ENCODE measurements at regions not wholly inside any gene's neighbourhood (a gene's known extent, or its start where the extent isn't known, plus 50 kb on each side); places are given as distances from the start of the nearest gene placed in this dataset.
A peak's percentile ranks its signal among the peaks of the same experiment; 100 is the strongest.

GRCh38 chr5:85148701-85149100 is 764.0 kb upstream of the EDIL3 start:
- Histone ChIP-seq H3K27me3 (ENCODE audit: control insufficient read depth, insufficient read depth, low read length) (no peaks in the 10 kb centered on the region), H3K9me3 (ENCODE audit: control insufficient read depth, insufficient read depth, low read length) (no peaks in the 10 kb centered on the region), H3K27ac (ENCODE audit: low read depth, low read length) (no peak overlapping the region), H3K4me3 (ENCODE audit: low read depth, low read length) (no peak overlapping the region), H3K36me3 (ENCODE audit: control insufficient read depth, insufficient read depth, low read length) (no peaks in the 10 kb centered on the region), H3K4me1 (ENCODE audit: control insufficient read depth, insufficient read depth, low read length) (no peaks in the 10 kb centered on the region)
- WGBS (ENCODE audit: insufficient coverage): no CpG with 5 or more reads among the region's 2 CpGs
- no peak for DNase-seq (ENCODE audit: low read depth in 4 of 6, low spot score in 6 of 6)

DNA sequence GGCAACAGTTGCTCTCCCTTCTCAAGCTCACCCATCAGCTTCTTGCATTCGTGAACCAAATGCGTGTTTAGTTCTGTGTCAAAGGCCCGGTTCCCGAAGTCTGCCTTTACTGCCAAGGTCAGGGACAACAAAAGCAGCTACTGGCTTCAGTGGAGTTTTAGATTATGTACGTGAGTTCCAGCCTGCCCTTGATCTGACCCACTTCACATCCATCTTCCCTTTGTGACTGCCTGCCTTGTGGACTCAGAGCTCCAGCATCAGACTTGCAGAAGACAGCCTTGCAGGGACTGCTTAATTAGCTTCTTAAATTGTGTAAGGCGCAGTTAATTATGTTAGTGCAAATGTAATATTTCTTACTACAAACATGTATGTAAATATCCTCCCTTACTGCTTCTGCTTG is 774.7 kb upstream of the EDIL3 start:
- Histone ChIP-seq H3K27me3 (ENCODE audit: control insufficient read depth, insufficient read depth, low read length) (no peaks in the 10 kb centered on the region), H3K27ac (ENCODE audit: low read depth, low read length) (no peak overlapping the region), H3K4me1 (ENCODE audit: control insufficient read depth, insufficient read depth, low read length) (no peaks in the 10 kb centered on the region), H3K9me3 (ENCODE audit: control insufficient read depth, insufficient read depth, low read length) (peaks cover under 1% of the 10 kb centered on the region), H3K4me3 (ENCODE audit: low read depth, low read length) (no peak overlapping the region), H3K36me3 (ENCODE audit: control insufficient read depth, insufficient read depth, low read length) (no peaks in the 10 kb centered on the region)
- DNase-seq (ENCODE audit: low read depth in 4 of 6, low spot score in 6 of 6): peak in 1 of 6 donors; percentile 44
- WGBS (ENCODE audit: insufficient coverage): 20% methylated on average over 1 of the region's 6 CpGs

GRCh38 chr5:85168474-85168873 is 783.8 kb upstream of the EDIL3 start:
- Histone ChIP-seq H3K27me3 (ENCODE audit: control insufficient read depth, insufficient read depth, low read length) (no peaks in the 10 kb centered on the region), H3K4me1 (ENCODE audit: control insufficient read depth, insufficient read depth, low read length) (no peaks in the 10 kb centered on the region), H3K9me3 (ENCODE audit: control insufficient read depth, insufficient read depth, low read length) (peaks cover 2% of the 10 kb centered on the region), H3K36me3 (ENCODE audit: control insufficient read depth, insufficient read depth, low read length) (no peaks in the 10 kb centered on the region), H3K4me3 (ENCODE audit: low read depth, low read length) (no peak overlapping the region), H3K27ac (ENCODE audit: low read depth, low read length) (no peak overlapping the region)
- WGBS (ENCODE audit: insufficient coverage): 100% methylated on average over 1 of the region's 1 CpG
- no peak for DNase-seq (ENCODE audit: low read depth in 4 of 6, low spot score in 6 of 6)

- H3K27me3 ChIP-seq (ENCODE audit: control insufficient read depth, insufficient read depth, low read length): no peaks in the 10 kb centered on the region
- H3K27ac ChIP-seq (ENCODE audit: low read depth, low read length): no peak overlapping the region
- peak in 1 of 6 donors; percentile 6 for DNase-seq (ENCODE audit: low read depth in 4 of 6, low spot score in 6 of 6)
- no peaks in the 10 kb centered on the region for H3K36me3 ChIP-seq (ENCODE audit: control insufficient read depth, insufficient read depth, low read length)
- 88% methylated on average over 1 of the region's 4 CpGs for WGBS (ENCODE audit: insufficient coverage)
- no peaks in the 10 kb centered on the region for H3K4me1 ChIP-seq (ENCODE audit: control insufficient read depth, insufficient read depth, low read length)
- no peak overlapping the region for H3K4me3 ChIP-seq (ENCODE audit: low read depth, low read length)
- no peaks in the 10 kb centered on the region for H3K9me3 ChIP-seq (ENCODE audit: control insufficient read depth, insufficient read depth, low read length)
Observed at GRCh38 chr5:85170183-85170582, 785.5 kb upstream of the EDIL3 start.

DNA sequence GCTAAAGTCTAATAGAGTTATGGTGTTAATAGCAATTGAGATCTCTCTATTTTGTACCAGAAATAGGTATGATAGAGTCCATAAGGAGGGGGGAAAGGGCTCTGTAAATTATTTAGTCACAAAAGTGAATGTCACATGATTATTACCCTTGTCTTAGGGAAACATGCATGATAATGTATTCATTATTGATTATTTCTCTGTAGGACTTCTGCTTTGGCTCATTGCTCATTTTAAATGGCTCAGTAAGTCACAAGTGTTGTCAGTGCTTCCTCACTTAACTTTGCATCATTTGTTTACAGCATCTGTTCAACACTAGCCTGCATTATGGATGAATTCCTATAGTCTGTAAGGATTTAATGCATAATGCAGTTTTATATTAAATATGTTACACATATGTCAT is 788.8 kb upstream of the EDIL3 start:
- DNase-seq (ENCODE audit: low read depth in 4 of 6, low spot score in 6 of 6): peak in 1 of 6 donors; percentile 51
- no peak overlapping the region for H3K4me3 ChIP-seq (ENCODE audit: low read depth, low read length)

GRCh38 chr5:85182344-85182743 is 797.7 kb upstream of the EDIL3 start:
- H3K36me3 ChIP-seq (ENCODE audit: control insufficient read depth, insufficient read depth, low read length): no peaks in the 10 kb centered on the region
- 92% methylated on average over 10 of the region's 12 CpGs for WGBS (ENCODE audit: insufficient coverage)
- no peak for DNase-seq (ENCODE audit: low read depth in 4 of 6, low spot score in 6 of 6)
- H3K4me3 ChIP-seq (ENCODE audit: low read depth, low read length): no peak overlapping the region
- no peaks in the 10 kb centered on the region for H3K27me3 ChIP-seq (ENCODE audit: control insufficient read depth, insufficient read depth, low read length)
- no peak overlapping the region for H3K27ac ChIP-seq (ENCODE audit: low read depth, low read length)
- no peaks in the 10 kb centered on the region for H3K4me1 ChIP-seq (ENCODE audit: control insufficient read depth, insufficient read depth, low read length)
- no peaks in the 10 kb centered on the region for H3K9me3 ChIP-seq (ENCODE audit: control insufficient read depth, insufficient read depth, low read length)

More for the DNA sequence above, 788.8 kb upstream of the EDIL3 start:
- Histone ChIP-seq H3K9me3 (ENCODE audit: control insufficient read depth, insufficient read depth, low read length) (no peaks in the 10 kb centered on the region), H3K4me1 (ENCODE audit: control insufficient read depth, insufficient read depth, low read length) (no peaks in the 10 kb centered on the region), H3K27me3 (ENCODE audit: control insufficient read depth, insufficient read depth, low read length) (no peaks in the 10 kb centered on the region), H3K27ac (ENCODE audit: low read depth, low read length) (no peak overlapping the region), H3K36me3 (ENCODE audit: control insufficient read depth, insufficient read depth, low read length) (no peaks in the 10 kb centered on the region)

DNA sequence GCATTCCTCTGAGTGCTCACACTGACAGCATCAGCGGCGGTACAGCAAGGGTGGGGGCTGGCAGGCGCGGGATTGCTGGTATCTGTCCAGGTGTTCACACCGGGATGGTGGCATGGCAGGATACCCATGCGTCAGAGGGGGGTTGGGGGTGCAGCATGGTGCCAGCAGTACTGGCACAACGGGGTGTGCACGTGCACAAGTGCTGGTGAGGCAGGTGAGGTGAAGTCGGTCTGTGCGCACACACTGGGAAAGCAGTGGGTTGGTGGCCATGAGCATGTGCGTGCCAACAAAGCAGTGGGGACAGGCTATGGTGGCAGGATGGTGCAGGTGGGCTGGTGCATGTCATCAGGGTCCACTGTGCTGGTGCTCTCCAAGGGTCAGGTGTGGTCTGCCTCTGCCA is 819.6 kb upstream of the EDIL3 start:
- Histone ChIP-seq H3K9me3 (ENCODE audit: control insufficient read depth, insufficient read depth, low read length) (no peaks in the 10 kb centered on the region), H3K27me3 (ENCODE audit: control insufficient read depth, insufficient read depth, low read length) (no peaks in the 10 kb centered on the region), H3K4me3 (ENCODE audit: low read depth, low read length) (no peak overlapping the region), H3K4me1 (ENCODE audit: control insufficient read depth, insufficient read depth, low read length) (no peaks in the 10 kb centered on the region), H3K27ac (ENCODE audit: low read depth, low read length) (no peak overlapping the region), H3K36me3 (ENCODE audit: control insufficient read depth, insufficient read depth, low read length) (no peaks in the 10 kb centered on the region)
- DNase-seq (ENCODE audit: low read depth in 4 of 6, low spot score in 6 of 6): no peak
- WGBS (ENCODE audit: insufficient coverage): over 99% methylated on average over 10 of the region's 11 CpGs

GRCh38 chr5:85205430-85205829 is 820.8 kb upstream of the EDIL3 start:
- Histone ChIP-seq H3K4me3 (ENCODE audit: low read depth, low read length) (no peak overlapping the region), H3K9me3 (ENCODE audit: control insufficient read depth, insufficient read depth, low read length) (no peaks in the 10 kb centered on the region), H3K27ac (ENCODE audit: low read depth, low read length) (no peak overlapping the region), H3K27me3 (ENCODE audit: control insufficient read depth, insufficient read depth, low read length) (no peaks in the 10 kb centered on the region), H3K4me1 (ENCODE audit: control insufficient read depth, insufficient read depth, low read length) (no peaks in the 10 kb centered on the region), H3K36me3 (ENCODE audit: control insufficient read depth, insufficient read depth, low read length) (no peaks in the 10 kb centered on the region)
- DNase-seq (ENCODE audit: low read depth in 4 of 6, low spot score in 6 of 6): no peak
- no CpG with 5 or more reads among the region's 1 CpG for WGBS (ENCODE audit: insufficient coverage)

DNA sequence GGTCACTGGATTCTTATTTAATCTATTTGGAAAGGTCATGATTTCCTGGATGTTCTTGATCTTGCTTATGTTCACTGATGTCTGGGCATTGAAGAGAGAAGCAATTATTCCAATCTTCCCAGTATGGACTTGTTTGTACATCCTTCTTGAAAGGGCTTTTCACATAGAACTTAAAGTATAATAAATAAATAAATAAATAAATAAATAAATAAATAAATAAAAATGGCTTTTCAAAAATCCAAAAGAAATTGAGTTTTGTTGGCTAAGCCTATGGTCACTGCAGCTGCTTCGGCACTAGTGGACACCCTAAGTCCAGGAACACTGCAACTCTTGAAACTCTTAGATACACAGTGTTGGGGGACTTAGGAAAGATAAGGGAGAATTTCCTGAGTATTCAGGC is 840.7 kb upstream of the EDIL3 start:
- H3K27me3 ChIP-seq (ENCODE audit: control insufficient read depth, insufficient read depth, low read length): no peaks in the 10 kb centered on the region
- no peaks in the 10 kb centered on the region for H3K9me3 ChIP-seq (ENCODE audit: control insufficient read depth, insufficient read depth, low read length)
- no peak for DNase-seq (ENCODE audit: low read depth in 4 of 6, low spot score in 6 of 6)
- no peak overlapping the region for H3K27ac ChIP-seq (ENCODE audit: low read depth, low read length)
- WGBS (ENCODE audit: insufficient coverage): no CpG with 5 or more reads among the region's 1 CpG
- no peak overlapping the region for H3K4me3 ChIP-seq (ENCODE audit: low read depth, low read length)
- no peaks in the 10 kb centered on the region for H3K36me3 ChIP-seq (ENCODE audit: control insufficient read depth, insufficient read depth, low read length)
- H3K4me1 ChIP-seq (ENCODE audit: control insufficient read depth, insufficient read depth, low read length): no peaks in the 10 kb centered on the region

GRCh38 chr5:85249204-85249603 is 864.5 kb upstream of the EDIL3 start:
- no CpG with 5 or more reads among the region's 2 CpGs for WGBS (ENCODE audit: insufficient coverage)
- Histone ChIP-seq H3K4me1 (ENCODE audit: control insufficient read depth, insufficient read depth, low read length) (no peaks in the 10 kb centered on the region), H3K27me3 (ENCODE audit: control insufficient read depth, insufficient read depth, low read length) (no peaks in the 10 kb centered on the region), H3K27ac (ENCODE audit: low read depth, low read length) (no peak overlapping the region), H3K36me3 (ENCODE audit: control insufficient read depth, insufficient read depth, low read length) (no peaks in the 10 kb centered on the region), H3K4me3 (ENCODE audit: low read depth, low read length) (no peak overlapping the region), H3K9me3 (ENCODE audit: control insufficient read depth, insufficient read depth, low read length) (peaks cover 9% of the 10 kb centered on the region)
- DNase-seq (ENCODE audit: low read depth in 4 of 6, low spot score in 6 of 6): no peak

All from spinal cord (tissue), 9 donors.